H1 (cell line): ENCODE measurements at regions not wholly inside any gene's neighbourhood (a gene's known extent, or its start where the extent isn't known, plus 50 kb on each side); places are given as distances from the start of the nearest gene placed in this dataset.

Experiments used
- CTCF ChIA-PET: fragments of 300-600 bp; sonication (Branson Sonifier 250); formaldehyde crosslinking; loops from one replicate; lab custom pipeline; 2021; ENCODE audit not compliant: partially characterized antibody; lab: Charles Lee
- POLR2A ChIA-PET: fragments of 300-600 bp; sonication (Branson Sonifier 250); formaldehyde crosslinking; loops from one replicate; lab custom pipeline; 2021; ENCODE audit warnings: inconsistent platforms; ENCODE audit not compliant: partially characterized antibody; lab: Charles Lee
- DNase-seq, 2 experiments: peaks; one replicate each; pipeline versions ENCODE4 v3.0.0 to v3.0.0-alpha.2; 2010 to 2022; ENCODE audit warnings: low spot score in 2 of 2, low read depth in 1 of 2, mixed read lengths in 1 of 2
- FAIRE-seq: peaks from 2 replicates; lab custom pipeline; 2011; peaks lifted over from hg19 to GRCh38; lab: Jason Lieb, UNC
- H2AFZ ChIP-seq: 2 replicates; pipeline ENCODE4 v1.8.1; 2012; ENCODE audit warnings: low read length, inconsistent platforms
- H2AK5ac ChIP-seq: 2 replicates; pipeline ENCODE4 v1.6.1; 2013; ENCODE audit warnings: low read depth, low read length
- H2BK120ac ChIP-seq: replicated peaks from 2 replicates; pipeline ENCODE3; 2013; ENCODE audit warnings: low read depth, low read length, inconsistent platforms
- H2BK12ac ChIP-seq: 2 replicates; pipeline ENCODE4 v1.6.1; 2013; ENCODE audit warnings: low read depth, low read length
- H2BK15ac ChIP-seq: 2 replicates; pipeline ENCODE4 v1.6.1; 2013; ENCODE audit warnings: low read length
- H2BK20ac ChIP-seq: 2 replicates; pipeline ENCODE4 v1.6.1; 2013; ENCODE audit warnings: low read length
- H2BK5ac ChIP-seq: 2 replicates; pipeline ENCODE4 v1.6.1; 2013; ENCODE audit warnings: low read depth, low read length
- H3K14ac ChIP-seq: 2 replicates; pipeline ENCODE4 v1.6.1; 2013; ENCODE audit warnings: inconsistent platforms; ENCODE audit not compliant: insufficient read length
- H3K18ac ChIP-seq: 2 replicates; pipeline ENCODE4 v1.6.1; 2013; ENCODE audit warnings: low read length; ENCODE audit errors: extremely low read depth
- H3K23ac ChIP-seq: 2 replicates; pipeline ENCODE4 v1.6.1; 2013; ENCODE audit warnings: inconsistent platforms; ENCODE audit not compliant: insufficient read length
- H3K23me2 ChIP-seq: 2 replicates; pipeline ENCODE4 v1.6.1; 2013; ENCODE audit warnings: low read depth, low read length
- H3K27ac ChIP-seq: 2 replicates; pipeline ENCODE4 v1.6.1; 2011; ENCODE audit warnings: low read depth, low read length, inconsistent platforms
- H3K27me3 ChIP-seq, 4 experiments: replicated peaks in 1 of 4; 1 replicate in 1 of 4; 2 replicates in 3 of 4; pipeline versions ENCODE4 v1.6.1 to v1.8.1; 2011 to 2013; ENCODE audit warnings: low read length in 3 of 4, mild to moderate bottlenecking in 3 of 4, inconsistent platforms in 2 of 4, mixed read lengths in 2 of 4, moderate library complexity in 1 of 4; ENCODE audit not compliant: control insufficient read depth in 3 of 4, insufficient read depth in 3 of 4; ENCODE audit errors: extremely low read depth in 1 of 4
- H3K36me3 ChIP-seq, 4 experiments: 2 replicates each; pipeline versions ENCODE4 v1.6.1 to v1.8.1; 2011 to 2013; ENCODE audit warnings: mild to moderate bottlenecking in 4 of 4, low read length in 3 of 4, moderate library complexity in 2 of 4, control low read depth in 1 of 4, inconsistent platforms in 1 of 4; ENCODE audit not compliant: insufficient read depth in 4 of 4, control insufficient read depth in 2 of 4
- H3K4ac ChIP-seq: replicated peaks from 2 replicates; pipeline ENCODE3; 2013; ENCODE audit warnings: low read length, low read depth, mixed read lengths, inconsistent platforms; ENCODE audit not compliant: insufficient read length
- H3K4me1 ChIP-seq, 4 experiments: replicated peaks in 1 of 4; 1 replicate in 1 of 4; 2 replicates in 3 of 4; pipeline versions ENCODE4 v1.6.1 to v1.8.1; 2011 to 2013; ENCODE audit warnings: low read length in 3 of 4, inconsistent platforms in 2 of 4, mixed read lengths in 1 of 4; ENCODE audit not compliant: insufficient read depth in 4 of 4, control insufficient read depth in 3 of 4
- H3K4me2 ChIP-seq, 2 experiments: 2 replicates each; pipeline versions ENCODE4 v1.6.1 to v1.8.1; 2011 to 2013; ENCODE audit warnings: low read depth in 2 of 2, low read length in 2 of 2, control low read depth in 1 of 2, inconsistent platforms in 1 of 2, mild to moderate bottlenecking in 1 of 2; ENCODE audit not compliant: insufficient read depth in 1 of 2
- H3K4me3 ChIP-seq, 4 experiments: fragments of 200-600, 300-600 bp in 1 of 4; sonication (generic), shearing (Covaris generic), sonication (Bioruptor Twin) in 1 of 4; 2 replicates each; pipeline versions ENCODE4 v1.5.1 to v1.8.1; 2011 to 2016; ENCODE audit warnings: low read length in 4 of 4, low read depth in 3 of 4, control low read depth in 2 of 4, inconsistent platforms in 2 of 4, mild to moderate bottlenecking in 2 of 4, mixed read lengths in 1 of 4, moderate library complexity in 1 of 4; ENCODE audit not compliant: insufficient read depth in 2 of 4; ENCODE audit errors: extremely low read depth in 1 of 4
- H3K56ac ChIP-seq: replicated peaks from 2 replicates; pipeline ENCODE3; 2013; ENCODE audit warnings: low read depth, mild to moderate bottlenecking, mixed read lengths, low read length, inconsistent platforms; ENCODE audit not compliant: insufficient read length
- H3K79me1 ChIP-seq: 2 replicates; pipeline ENCODE4 v1.6.1; 2013; ENCODE audit warnings: low read depth, low read length, control low read depth
- H3K79me2 ChIP-seq, 2 experiments: 2 replicates each; pipeline versions ENCODE4 v1.6.1 to v1.8.1; 2012 to 2013; ENCODE audit warnings: low read length in 2 of 2, mild to moderate bottlenecking in 2 of 2, inconsistent platforms in 1 of 2; ENCODE audit not compliant: insufficient read depth in 2 of 2, control insufficient read depth in 1 of 2
- H3K9ac ChIP-seq, 4 experiments: replicated peaks in 1 of 4; 1 replicate in 1 of 4; 2 replicates in 3 of 4; pipeline versions ENCODE4 v1.6.1 to v1.8.1; 2011 to 2013; ENCODE audit warnings: low read depth in 3 of 4, low read length in 3 of 4, control low read depth in 2 of 4, mild to moderate bottlenecking in 2 of 4, moderate library complexity in 2 of 4, inconsistent platforms in 1 of 4; ENCODE audit errors: extremely low read depth in 1 of 4
- H3K9me3 ChIP-seq, 2 experiments: 2 replicates each; pipeline versions ENCODE4 v1.6.1 to v1.8.1; 2012 to 2013; ENCODE audit warnings: mild to moderate bottlenecking in 2 of 2, moderate library complexity in 2 of 2, control low read depth in 1 of 2, inconsistent platforms in 1 of 2, low read depth in 1 of 2, low read length in 1 of 2, mixed read lengths in 1 of 2; ENCODE audit not compliant: insufficient read depth in 2 of 2
- H4K20me1 ChIP-seq, 2 experiments: replicated peaks in 1 of 2; 2 replicates each; pipeline versions ENCODE3 to v1.8.1; 2011 to 2013; ENCODE audit warnings: inconsistent platforms in 2 of 2, low read length in 2 of 2, mild to moderate bottlenecking in 1 of 2; ENCODE audit not compliant: insufficient read depth in 2 of 2, control insufficient read depth in 1 of 2
- H4K5ac ChIP-seq: 2 replicates; pipeline ENCODE4 v1.6.1; 2013; ENCODE audit warnings: low read length, low read depth, mixed read lengths, inconsistent platforms; ENCODE audit not compliant: insufficient read length
- H4K8ac ChIP-seq: 2 replicates; pipeline ENCODE4 v1.8.0; 2013; ENCODE audit warnings: mild to moderate bottlenecking, moderate library complexity, low read length, inconsistent platforms; ENCODE audit not compliant: insufficient read depth; ENCODE audit errors: extremely low read depth
- H4K91ac ChIP-seq: replicated peaks from 2 replicates; pipeline ENCODE3; 2013; ENCODE audit warnings: low read length, mixed read lengths, inconsistent platforms; ENCODE audit not compliant: insufficient read length
- CREB1 ChIP-seq: IDR thresholded peaks from 2 replicates; pipeline ENCODE4 v1.6.1; 2012; ENCODE audit warnings: inconsistent platforms
- POU5F1 ChIP-seq: IDR thresholded peaks from 2 replicates; pipeline ENCODE4 v1.6.1; 2011; ENCODE audit warnings: low read depth, mild to moderate bottlenecking, low read length, moderate library complexity
- RAD21 ChIP-seq, 2 experiments: IDR thresholded peaks in 1 of 2; conservative IDR thresholded peaks in 1 of 2; 2 replicates each; pipeline ENCODE4 v1.6.1; 2011; ENCODE audit warnings: low read depth in 2 of 2, low read length in 2 of 2, improper control_type of control experiment in 1 of 2, inconsistent platforms in 1 of 2, mild to moderate bottlenecking in 1 of 2, moderate library complexity in 1 of 2
- WGBS, 2 experiments: shearing (Covaris generic) in 1 of 2; methylation state at CpG; one replicate each; pipeline versions ENCODE4 v1.1.6 to v1.1.7; 2013 to 2015; ENCODE audit warnings: low lambda C conversion rate in 2 of 2, mixed read lengths in 2 of 2, inconsistent platforms in 1 of 2, low coverage in 1 of 2, missing lambda C conversion rate in 1 of 2; ENCODE audit not compliant: insufficient replicate concordance in 2 of 2, insufficient coverage in 1 of 2, insufficient read length in 1 of 2; ENCODE audit errors: extremely low coverage in 1 of 2, missing lambda C conversion rate in 1 of 2; 5-methylcytosine and 5-hydroxymethylcytosine counted together
- TF ChIP-seq, protein P1 (sequence below), 3 experiments: IDR thresholded peaks; 1 replicate in 2 of 3; 2 replicates in 1 of 3; pipeline versions ENCODE4 v1.5.1 to v1.6.1; 2011; ENCODE audit warnings: low read length in 3 of 3, mild to moderate bottlenecking in 3 of 3, inconsistent platforms in 2 of 3, low read depth in 1 of 3, moderate library complexity in 1 of 3; ENCODE audit not compliant: insufficient read depth in 1 of 3; ENCODE audit errors: control extremely low read depth in 1 of 3

DNA sequence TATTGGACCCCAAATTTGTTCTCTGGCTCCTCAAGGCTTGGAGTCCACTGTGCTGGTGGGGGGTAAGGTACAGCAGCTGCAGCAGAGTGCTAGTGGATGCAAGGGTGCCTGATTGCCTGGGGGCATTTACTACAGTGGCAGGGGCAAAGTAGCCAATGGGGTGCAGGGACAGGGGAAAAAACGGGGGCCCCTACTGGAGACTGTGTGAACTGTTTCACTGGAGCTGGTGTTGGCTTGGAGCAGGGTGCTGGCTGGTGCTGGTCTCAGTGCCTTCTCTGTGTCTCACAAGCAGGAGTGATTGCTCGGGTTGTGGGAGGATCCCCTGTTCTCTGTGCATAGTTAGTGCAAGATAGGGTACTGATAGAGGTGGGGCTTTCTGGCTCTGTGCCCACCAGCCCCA, 935.9 kb downstream of the JRKL start:
- no peak overlapping the region for H2BK12ac ChIP-seq
- no peaks in the 10 kb centered on the region for H3K9me3 ChIP-seq
- TF ChIP-seq, protein P1, sequence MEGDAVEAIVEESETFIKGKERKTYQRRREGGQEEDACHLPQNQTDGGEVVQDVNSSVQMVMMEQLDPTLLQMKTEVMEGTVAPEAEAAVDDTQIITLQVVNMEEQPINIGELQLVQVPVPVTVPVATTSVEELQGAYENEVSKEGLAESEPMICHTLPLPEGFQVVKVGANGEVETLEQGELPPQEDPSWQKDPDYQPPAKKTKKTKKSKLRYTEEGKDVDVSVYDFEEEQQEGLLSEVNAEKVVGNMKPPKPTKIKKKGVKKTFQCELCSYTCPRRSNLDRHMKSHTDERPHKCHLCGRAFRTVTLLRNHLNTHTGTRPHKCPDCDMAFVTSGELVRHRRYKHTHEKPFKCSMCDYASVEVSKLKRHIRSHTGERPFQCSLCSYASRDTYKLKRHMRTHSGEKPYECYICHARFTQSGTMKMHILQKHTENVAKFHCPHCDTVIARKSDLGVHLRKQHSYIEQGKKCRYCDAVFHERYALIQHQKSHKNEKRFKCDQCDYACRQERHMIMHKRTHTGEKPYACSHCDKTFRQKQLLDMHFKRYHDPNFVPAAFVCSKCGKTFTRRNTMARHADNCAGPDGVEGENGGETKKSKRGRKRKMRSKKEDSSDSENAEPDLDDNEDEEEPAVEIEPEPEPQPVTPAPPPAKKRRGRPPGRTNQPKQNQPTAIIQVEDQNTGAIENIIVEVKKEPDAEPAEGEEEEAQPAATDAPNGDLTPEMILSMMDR (IDR thresholded peaks at IDR 0.05; ENCODE audit: control extremely low read depth in 1 of 3, insufficient read depth in 1 of 3, low read depth in 1 of 3, low read length in 3 of 3), result peak; percentile 9 to 46 (median 44); a peak in 2 of 4 replicates
- TF ChIP-seq CREB1 (no peak), RAD21 (IDR thresholded peaks at IDR 0.05 in 1 of 2, conservative IDR thresholded peaks at IDR 0.05 in 1 of 2; ENCODE audit: low read depth in 2 of 2, low read length in 2 of 2) (peak; percentile 11 to 16; a peak in 1 of 4 replicates), POU5F1 (no peak)
- no peaks in the 10 kb centered on the region for H3K36me3 ChIP-seq
- no peak overlapping the region for H3K4ac ChIP-seq
- no peak overlapping the region for H2AK5ac ChIP-seq
- H3K79me2 ChIP-seq, result no peaks in the 10 kb centered on the region
- H4K91ac ChIP-seq, result no peak overlapping the region
- no peak overlapping the region for H3K27ac ChIP-seq
- H3K23me2 ChIP-seq, result no peaks in the 10 kb centered on the region
- H3K4me2 ChIP-seq, result no peak overlapping the region
- no peak overlapping the region for H2BK5ac ChIP-seq
- ChIA-PET CTCF (interaction anchor here (0.6 to 1.7 kb wide), 7 partner anchors 10 to 157 kb away, joined by 3 to 10 read pairs (median 3); no protein-coding TSS in a partner anchor), POLR2A (no interaction called here)
- H3K4me1 ChIP-seq, result no peaks in the 10 kb centered on the region
- no peak overlapping the region for H3K14ac ChIP-seq
- H4K20me1 ChIP-seq, result no peaks in the 10 kb centered on the region
- no peak overlapping the region for H2BK15ac ChIP-seq
- H3K23ac ChIP-seq, result no peak overlapping the region
- WGBS, 2 experiments, result 82% methylated on average over 2 of the region's 2 CpGs; no CpG with 5 or more reads in 1 of the 2 experiments
- H4K5ac ChIP-seq, result no peak overlapping the region
- no peak overlapping the region for H2BK20ac ChIP-seq
- no peak overlapping the region for H2AFZ ChIP-seq
- H3K56ac ChIP-seq, result no peak overlapping the region
- no peak overlapping the region for H3K4me3 ChIP-seq
- no peaks in the 10 kb centered on the region for H3K27me3 ChIP-seq
- peak in 1 of 2 experiments; percentile 53 for DNase-seq
- H3K9ac ChIP-seq, result no peak overlapping the region
- no peak overlapping the region for H2BK120ac ChIP-seq
- H3K79me1 ChIP-seq, result no peaks in the 10 kb centered on the region
- FAIRE-seq, result no peak
- no peak overlapping the region for H3K18ac ChIP-seq
- no peak overlapping the region for H4K8ac ChIP-seq
